ENCODE measurements at regions not wholly inside any gene's neighbourhood (a gene's known extent, or its start where the extent isn't known, plus 50 kb on each side); places are given as distances from the start of the nearest gene placed in this dataset.
"Not testable (repeated sequence)": the region's sequence is repeated elsewhere in the genome, so short reads cannot be mapped to it uniquely, and the experiment has no call there.

GRCh38 chr9:41367301-41367700 lies 178.2 kb upstream of the ZNG1F start:
- not testable (repeated sequence) for TF ChIP-seq POLR2A (IDR thresholded peaks at IDR 0.05)
- TF ChIP-seq, protein P1, sequence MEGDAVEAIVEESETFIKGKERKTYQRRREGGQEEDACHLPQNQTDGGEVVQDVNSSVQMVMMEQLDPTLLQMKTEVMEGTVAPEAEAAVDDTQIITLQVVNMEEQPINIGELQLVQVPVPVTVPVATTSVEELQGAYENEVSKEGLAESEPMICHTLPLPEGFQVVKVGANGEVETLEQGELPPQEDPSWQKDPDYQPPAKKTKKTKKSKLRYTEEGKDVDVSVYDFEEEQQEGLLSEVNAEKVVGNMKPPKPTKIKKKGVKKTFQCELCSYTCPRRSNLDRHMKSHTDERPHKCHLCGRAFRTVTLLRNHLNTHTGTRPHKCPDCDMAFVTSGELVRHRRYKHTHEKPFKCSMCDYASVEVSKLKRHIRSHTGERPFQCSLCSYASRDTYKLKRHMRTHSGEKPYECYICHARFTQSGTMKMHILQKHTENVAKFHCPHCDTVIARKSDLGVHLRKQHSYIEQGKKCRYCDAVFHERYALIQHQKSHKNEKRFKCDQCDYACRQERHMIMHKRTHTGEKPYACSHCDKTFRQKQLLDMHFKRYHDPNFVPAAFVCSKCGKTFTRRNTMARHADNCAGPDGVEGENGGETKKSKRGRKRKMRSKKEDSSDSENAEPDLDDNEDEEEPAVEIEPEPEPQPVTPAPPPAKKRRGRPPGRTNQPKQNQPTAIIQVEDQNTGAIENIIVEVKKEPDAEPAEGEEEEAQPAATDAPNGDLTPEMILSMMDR (IDR thresholded peaks at IDR 0.05): not testable (repeated sequence)

Measured in heart left ventricle (tissue), 13 donors.